Omental fat pad (tissue), 3 donors: ENCODE measurements at regions not wholly inside any gene's neighbourhood (a gene's known extent, or its start where the extent isn't known, plus 50 kb on each side); places are given as distances from the start of the nearest gene placed in this dataset.

Source experiments
- ATAC-seq: fragments of 150-250 bp; one replicate; pipeline ENCODE4 v1.9.1; 2016; ENCODE audit warnings: mild to moderate bottlenecking, moderate library complexity; ENCODE audit not compliant: low FRiP score
- DNase-seq: peaks from one replicate; pipeline ENCODE4 v3.0.0-alpha.2; 2019; ENCODE audit warnings: low spot score
- TF ChIP-seq, protein P1 (sequence below), 3 donors: fragments of 450-650 bp; IDR thresholded peaks; one replicate each; pipeline ENCODE4 v1.5.1; 2016 to 2017; ENCODE audit warnings: antibody characterized with exemption in 3 of 3, mild to moderate bottlenecking in 3 of 3, moderate library complexity in 2 of 3

DNA sequence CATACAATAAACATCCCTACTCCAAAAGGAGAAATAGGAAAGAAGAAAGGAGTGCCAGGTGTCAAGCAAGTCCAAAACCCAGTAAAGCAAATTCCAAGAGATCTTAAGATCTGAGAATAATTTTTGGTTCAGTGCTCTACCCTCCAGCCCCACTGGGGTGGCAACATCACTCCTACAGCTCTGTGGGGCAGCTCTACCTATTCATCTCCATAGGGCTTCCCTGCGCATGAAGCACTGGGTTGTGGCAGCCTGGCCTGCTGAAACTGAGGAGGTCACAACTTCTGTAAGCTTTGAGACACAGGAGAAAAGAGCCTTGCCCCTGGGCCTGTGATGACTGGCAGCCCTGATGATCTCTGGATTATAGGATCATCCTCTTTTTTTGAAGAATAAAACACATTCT, 378.2 kb upstream of the SOX14 start:
- TF ChIP-seq, protein P1, sequence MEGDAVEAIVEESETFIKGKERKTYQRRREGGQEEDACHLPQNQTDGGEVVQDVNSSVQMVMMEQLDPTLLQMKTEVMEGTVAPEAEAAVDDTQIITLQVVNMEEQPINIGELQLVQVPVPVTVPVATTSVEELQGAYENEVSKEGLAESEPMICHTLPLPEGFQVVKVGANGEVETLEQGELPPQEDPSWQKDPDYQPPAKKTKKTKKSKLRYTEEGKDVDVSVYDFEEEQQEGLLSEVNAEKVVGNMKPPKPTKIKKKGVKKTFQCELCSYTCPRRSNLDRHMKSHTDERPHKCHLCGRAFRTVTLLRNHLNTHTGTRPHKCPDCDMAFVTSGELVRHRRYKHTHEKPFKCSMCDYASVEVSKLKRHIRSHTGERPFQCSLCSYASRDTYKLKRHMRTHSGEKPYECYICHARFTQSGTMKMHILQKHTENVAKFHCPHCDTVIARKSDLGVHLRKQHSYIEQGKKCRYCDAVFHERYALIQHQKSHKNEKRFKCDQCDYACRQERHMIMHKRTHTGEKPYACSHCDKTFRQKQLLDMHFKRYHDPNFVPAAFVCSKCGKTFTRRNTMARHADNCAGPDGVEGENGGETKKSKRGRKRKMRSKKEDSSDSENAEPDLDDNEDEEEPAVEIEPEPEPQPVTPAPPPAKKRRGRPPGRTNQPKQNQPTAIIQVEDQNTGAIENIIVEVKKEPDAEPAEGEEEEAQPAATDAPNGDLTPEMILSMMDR (IDR thresholded peaks at IDR 0.05), result no peak
- no peak for DNase-seq
- no peak for ATAC-seq

DNA sequence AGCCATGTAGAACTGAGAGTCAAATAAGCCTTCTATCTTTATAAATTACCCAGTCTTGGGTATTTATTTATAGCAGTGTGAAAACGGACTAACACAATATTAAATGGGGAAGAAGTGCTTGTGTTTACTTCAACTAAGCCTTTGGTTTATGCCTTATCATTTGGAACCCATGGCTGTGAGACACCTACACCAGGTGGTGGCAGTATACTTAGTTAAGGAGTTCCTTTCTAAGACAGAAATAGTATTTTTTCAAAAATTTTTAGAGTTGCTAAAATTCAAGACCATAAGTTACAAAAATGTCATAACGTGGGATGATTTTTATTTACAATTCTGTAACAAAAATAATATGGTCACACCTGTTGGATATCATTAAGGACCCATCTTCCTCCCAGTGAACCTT, 354.5 kb upstream of the SOX14 start:
- ATAC-seq, result no peak
- DNase-seq, result no peak
- TF ChIP-seq, protein P1 (IDR thresholded peaks at IDR 0.05), result no peak

DNA sequence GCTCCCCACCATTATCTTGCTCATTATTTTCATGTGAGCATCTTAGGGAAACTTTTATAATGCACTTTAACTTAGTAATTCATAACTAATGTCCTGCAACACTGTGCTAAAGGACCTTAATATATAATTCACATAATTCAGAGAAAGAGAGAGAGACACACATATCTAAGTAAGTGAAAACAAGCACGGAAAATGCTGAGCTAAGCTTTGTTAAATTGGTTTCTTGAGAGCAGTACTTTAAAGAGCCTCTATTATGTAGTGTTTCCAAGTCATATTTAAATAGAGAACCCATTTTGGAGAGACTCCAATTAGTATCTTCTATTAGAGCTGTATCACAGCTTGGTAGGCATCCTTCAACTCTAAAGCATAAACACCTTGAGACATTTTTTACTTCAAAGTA, 354.1 kb upstream of the SOX14 start:
- no peak for ATAC-seq
- DNase-seq, result no peak
- TF ChIP-seq, protein P1 (IDR thresholded peaks at IDR 0.05), result no peak

DNA sequence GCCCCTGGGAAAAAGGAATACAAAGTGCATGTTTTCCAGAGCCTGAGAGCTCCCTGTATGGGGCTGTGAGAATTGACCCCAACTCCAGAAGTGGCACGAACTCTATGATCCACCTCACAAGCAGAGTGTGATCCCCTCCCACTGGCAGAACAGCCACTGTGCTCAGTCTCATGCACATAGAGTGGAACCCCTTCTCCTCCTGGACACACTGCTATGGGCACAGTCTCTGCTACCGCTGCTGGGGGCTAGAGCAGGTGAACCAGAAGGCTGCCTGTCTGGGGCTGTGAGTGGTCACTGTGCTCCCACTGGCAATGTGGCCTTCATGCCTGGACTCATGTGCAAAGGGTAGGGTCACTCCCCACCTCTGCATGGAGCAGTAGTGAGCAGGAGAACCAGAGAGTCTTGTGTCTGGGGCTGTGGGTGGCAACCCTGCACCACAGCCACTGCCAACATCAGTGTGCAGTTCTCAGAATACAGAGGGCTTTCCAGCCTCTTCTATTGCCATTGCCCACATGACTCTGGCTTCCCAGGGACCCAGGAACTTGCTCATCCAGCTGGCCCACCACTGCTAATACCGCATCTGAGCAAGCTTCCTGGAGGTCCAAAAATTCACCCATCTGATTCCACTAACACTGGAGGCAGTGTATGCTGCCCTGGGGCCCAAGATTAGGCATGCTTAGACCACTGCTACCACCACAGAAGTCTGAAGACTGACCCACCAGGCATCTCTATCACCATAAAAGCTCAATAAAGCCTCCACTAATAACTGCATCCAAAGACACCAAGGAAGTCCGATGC, 343.7 kb upstream of the SOX14 start:
- TF ChIP-seq, protein P1 (IDR thresholded peaks at IDR 0.05), result no peak
- no peak for ATAC-seq
- no peak for DNase-seq

DNA sequence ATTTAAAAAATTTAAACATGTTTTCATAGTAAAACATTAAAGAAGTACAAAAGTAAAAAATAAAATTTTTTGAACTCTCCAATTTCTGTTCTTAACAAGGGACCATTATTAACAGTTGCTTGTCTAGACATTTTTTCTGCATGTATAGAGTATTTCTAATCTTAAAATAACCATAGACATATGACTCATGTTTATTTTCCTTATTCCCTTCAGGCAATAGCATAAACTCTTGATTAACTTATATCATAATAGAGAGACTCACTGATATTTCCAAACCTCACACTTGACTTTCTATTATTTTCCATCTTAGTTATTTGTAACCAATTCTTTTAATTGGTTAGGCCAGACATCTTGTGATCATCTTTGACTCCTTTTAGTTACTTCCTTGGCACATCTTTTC, 325.6 kb upstream of the SOX14 start:
- no peak for DNase-seq
- TF ChIP-seq, protein P1 (IDR thresholded peaks at IDR 0.05), result no peak
- ATAC-seq, result no peak

DNA sequence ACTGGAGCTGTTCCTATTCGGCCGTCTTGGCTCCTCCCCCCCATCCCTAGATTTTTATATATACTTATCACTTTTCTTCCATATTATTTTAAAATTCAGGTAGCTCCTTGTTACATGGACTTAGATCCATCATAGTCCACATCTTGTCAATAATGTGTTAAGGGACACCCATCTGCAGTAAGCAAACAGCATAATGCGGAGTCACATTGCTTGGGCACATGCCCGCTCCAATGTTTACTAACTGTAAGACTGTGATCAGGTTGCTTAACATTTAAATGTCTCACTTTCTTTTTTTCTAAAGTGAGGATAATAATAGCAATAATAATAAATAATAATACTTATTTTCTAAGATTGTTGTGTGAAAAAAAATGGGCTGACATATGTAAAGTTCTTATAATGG, 303.2 kb upstream of the SOX14 start:
- no peak for ATAC-seq
- TF ChIP-seq, protein P1 (IDR thresholded peaks at IDR 0.05), result no peak
- DNase-seq, result no peak

DNA sequence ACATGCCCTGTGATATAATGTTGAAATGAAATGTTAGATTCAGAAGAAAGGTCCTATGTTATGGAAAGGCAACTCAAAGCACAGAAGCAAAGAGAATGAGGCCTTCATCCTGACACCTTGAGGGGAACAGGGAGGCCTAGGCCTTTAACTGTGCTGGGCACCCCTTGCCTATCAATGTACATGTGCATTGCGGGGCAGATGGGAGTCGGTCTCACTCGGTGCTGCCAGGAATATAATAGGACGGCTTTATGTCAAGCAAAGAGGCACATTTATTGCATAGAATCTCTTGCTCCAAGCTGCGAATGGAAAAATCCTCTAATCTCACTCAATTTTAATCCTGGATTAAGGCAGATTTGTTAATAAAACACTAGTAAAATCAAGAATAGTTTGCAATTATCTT, 301.0 kb upstream of the SOX14 start:
- ATAC-seq (no peak), DNase-seq (no peak)
- TF ChIP-seq, protein P1 (IDR thresholded peaks at IDR 0.05), result no peak
